T-helper 1 cell treated with Interleukin-12 subunit alpha and Interleukin-12 subunit beta and Interleukin-4 antibody, amounts not matched to agents 30 ng/mL and 1 ng/mL, for 36 hours (primary cell): ENCODE measurements at regions not wholly inside any gene's neighbourhood (a gene's known extent, or its start where the extent isn't known, plus 50 kb on each side); places are given as distances from the start of the nearest gene placed in this dataset.
"Not testable (repeated sequence)": the region's sequence is repeated elsewhere in the genome, so short reads cannot be mapped to it uniquely, and the experiment has no call there.

Experiments used
- intact Hi-C: fragments of 100-400 bp; cut with micrococcal nuclease; formaldehyde crosslinking; loops from one replicate; pipeline ENCODE4 v1.15.1; 2024

DNA sequence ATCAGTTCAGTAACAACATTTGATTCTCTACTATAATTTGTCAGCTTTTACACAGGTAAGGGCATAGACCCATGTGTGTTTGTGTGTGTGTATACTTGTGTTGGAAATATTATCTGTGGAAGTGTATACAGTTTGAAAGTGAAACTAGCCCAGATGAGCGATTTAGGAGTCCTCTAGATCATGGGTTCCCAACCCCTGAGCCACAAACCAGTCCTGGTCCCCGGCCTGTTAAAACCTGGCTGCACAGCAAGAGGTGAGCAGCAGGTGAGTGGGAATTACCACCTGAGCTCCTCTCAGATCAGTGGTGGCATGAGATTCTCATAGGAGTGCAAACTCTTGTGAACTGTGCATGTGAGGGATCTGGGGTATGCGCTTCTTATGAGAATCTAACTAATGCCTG is 1221.5 kb upstream of the SORCS1 start:
- intact Hi-C loops, result no loop called here

DNA sequence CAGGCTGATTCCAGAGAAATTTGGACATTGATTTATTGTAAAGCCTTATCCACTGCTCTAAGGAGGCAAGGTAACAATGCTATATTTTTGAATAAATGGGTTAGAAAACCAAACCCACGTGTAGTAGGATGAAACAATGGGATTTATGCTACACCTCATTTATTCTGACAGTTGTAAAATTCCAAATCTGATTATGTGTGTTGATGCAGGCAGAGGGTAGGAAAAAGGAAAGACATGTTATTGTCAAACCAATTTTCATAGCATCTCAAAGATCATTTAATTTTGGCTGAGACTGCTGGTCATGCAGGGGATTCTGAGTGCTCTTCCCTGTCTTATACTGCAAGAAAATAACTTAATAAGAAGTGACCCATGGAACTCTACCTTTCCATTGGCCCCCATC is 1219.9 kb upstream of the SORCS1 start:
- intact Hi-C loops, result no loop called here

- intact Hi-C loops, result no loop called here
These were observed 1214.3 kb upstream of the SORCS1 start for GRCh38 chr10:108378779-108379178.

GRCh38 chr10:108375691-108376090 is 1211.2 kb upstream of the SORCS1 start:
- intact Hi-C loops, result no loop called here

DNA sequence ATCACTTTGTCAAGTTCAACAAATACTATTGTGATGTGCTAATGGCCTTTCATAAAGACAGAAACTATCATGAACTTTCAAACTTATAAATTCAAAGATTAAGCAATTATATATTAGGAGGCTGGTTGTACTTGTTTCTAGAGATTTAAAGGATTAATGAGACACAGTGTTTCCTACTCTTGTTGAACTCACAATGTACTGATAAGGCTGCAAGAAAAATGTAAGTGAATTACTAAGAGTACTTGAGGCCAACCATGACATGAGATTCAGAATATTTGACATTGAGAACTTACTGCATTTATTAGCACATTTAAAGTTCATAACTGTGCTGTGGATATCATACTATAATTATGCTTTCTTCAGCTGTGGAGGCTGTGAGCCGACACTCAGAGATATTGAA is 1210.5 kb upstream of the SORCS1 start:
- intact Hi-C loops, result no loop called here

DNA sequence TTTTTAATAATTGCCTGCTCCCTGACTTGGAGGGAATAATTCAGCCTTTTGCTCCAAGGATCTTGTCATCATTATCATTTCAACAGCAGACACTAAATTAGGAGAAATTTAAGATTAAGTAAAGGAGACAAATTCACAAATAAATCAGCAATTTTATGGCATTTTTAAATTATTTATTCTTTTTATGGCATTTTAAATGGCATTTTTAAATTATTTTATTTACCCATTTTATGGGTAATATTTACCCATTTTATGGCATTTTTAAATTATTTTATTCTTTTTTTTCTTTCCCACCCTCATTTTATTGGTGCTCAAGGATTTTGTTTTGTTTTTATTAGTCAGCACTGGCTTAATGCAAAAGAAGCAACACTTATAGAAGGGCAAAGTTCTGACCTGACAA is 1201.0 kb upstream of the SORCS1 start:
- intact Hi-C loops, result no loop called here

DNA sequence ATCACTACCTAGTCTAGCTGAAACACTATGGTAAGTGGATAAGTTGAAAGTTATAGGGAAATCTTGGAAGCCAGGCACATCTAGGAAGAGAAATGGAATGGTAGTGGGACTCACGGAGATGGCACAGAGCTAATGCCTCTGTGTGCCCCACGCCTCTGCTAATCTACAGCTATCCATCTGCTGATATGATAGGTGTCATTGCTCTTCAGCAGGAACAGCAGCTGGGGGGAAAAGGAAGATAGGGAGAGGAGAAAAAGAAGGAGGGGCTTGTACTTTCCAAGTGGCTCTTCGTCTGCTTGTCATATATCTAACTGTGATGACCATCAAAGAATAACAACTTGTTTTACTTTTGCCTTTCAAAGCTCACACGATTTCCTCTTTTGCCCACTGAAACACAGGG is 1199.1 kb upstream of the SORCS1 start:
- intact Hi-C loops, result no loop called here

DNA sequence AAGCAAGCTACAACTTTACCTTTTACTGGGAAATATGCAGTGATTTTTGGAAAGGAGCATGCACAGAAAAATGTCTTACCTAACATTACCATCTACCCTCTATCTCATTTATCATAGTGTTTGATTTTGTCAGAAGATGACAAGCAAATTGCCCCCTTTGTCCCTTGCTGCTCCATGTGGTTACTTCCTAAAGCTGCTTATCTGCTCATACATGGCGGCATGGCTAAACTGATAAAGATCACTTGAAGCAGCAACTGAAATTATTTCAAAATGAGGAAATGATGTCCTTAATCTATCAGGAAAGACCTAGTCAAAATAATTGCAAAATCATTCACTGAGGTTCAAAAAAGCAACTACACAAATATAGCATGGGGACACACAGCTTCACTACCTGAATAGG is 1198.5 kb upstream of the SORCS1 start:
- intact Hi-C loops, result no loop called here

DNA sequence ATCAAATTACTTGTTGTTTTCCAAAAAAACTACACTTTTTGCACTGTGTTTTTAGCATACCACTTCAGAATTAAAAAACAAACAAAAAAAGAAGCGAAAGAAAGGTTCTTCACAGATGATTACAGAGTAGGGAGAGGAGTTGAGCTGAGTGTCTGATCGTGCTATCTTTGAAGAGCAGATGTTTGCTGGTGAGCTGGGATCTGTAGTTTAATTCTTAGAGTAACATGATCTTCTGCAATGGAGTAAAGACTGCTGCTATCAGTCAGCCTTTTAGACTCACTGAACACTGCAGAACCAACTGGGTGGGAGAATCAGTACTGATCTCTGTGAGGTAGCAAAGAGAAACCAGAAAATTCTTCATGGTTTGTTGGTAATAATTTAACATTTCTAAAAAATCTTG is 1197.8 kb upstream of the SORCS1 start:
- intact Hi-C loops, result no loop called here

DNA sequence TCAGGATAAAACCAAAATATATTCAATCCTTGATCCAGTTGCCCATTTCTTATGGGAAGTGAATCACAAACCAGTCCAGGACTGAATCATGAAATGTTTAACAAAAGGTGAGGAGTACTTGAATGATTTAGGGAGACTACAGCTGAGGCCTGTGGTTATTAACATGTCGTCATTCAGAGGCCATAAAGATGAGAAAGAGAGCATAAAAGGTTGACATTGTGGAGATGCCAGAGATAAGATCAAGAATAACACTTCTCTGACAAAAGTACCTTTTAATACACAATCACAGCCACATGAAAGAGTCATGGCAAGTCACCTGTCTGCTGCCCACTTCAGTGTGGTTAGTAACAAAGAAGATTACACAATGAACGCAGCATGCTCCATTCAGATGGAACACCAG is 1195.7 kb upstream of the SORCS1 start:
- intact Hi-C loops, result no loop called here

GRCh38 chr10:108358912-108359311 is 1194.4 kb upstream of the SORCS1 start:
- intact Hi-C loops, result no loop called here

DNA sequence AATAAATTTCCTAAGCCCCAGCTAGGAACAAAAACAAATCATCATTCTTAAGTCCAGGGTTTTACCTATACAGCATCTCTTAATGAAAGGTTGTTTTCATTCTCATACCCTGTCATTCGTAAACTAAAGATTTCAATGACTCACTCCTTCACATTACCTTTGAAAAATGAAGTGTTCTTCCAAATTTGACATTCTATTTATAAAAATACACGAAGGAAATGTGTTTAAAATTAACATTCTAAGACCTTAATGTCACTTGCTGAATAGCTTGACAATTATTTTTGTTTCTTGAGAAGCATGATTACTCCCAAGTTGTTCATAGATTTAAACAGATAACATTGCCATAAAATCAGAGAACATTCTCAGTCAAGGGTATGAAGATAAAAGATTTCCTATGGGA is 1188.3 kb upstream of the SORCS1 start:
- intact Hi-C loops, result no loop called here

- intact Hi-C loops, result no loop called here
These were observed 1183.7 kb upstream of the SORCS1 start for GRCh38 chr10:108348215-108348614.

DNA sequence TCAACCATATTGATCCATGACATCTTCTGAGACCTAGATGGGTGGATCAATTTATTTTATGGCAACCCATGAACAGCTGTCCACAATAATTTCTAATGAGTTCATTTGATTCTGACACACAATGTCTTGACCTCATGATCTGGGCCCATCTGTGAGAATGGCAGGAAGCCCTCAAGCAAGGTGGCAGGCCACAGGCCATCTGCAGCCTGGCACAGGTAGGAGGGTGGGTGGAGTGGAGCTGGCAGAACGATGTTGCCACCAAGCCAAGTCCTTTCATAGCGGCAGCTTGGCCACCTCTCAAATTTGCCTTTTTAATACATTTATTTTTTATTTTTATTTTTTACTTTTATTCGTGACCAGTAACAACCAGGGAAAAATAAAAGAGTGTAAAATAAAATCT is 1181.6 kb upstream of the SORCS1 start:
- intact Hi-C loops, result no loop called here

GRCh38 chr10:108338146-108338545 is 1173.6 kb upstream of the SORCS1 start:
- intact Hi-C loops, result no loop called here

- intact Hi-C loops, result no loop called here
These were observed 1172.3 kb upstream of the SORCS1 start for GRCh38 chr10:108336836-108337235.

DNA sequence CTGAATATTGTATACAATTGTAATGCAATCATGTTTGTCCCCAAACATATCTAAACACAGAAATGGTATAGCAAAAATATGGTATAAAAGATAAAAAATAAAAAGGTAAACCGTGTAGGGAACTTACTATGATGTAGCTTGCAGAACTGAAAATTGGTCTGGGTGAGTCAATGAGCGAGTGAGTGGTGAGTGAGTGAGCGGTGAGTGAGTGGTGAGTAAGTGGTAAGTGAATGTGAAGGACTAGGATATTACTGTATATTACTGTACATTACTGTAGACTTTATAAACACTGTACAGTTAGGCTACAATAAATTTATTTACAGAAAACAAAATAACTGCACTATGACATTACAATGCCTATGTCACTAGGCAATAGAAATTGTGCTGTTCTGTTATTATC is 1163.2 kb upstream of the SORCS1 start:
- intact Hi-C loops, result no loop called here

GRCh38 chr10:108323274-108323798 is 1158.8 kb upstream of the SORCS1 start:
- intact Hi-C loops, result no loop called here

GRCh38 chr10:108319434-108320222 is 1155.1 kb upstream of the SORCS1 start:
- intact Hi-C loops, result no loop called here

DNA sequence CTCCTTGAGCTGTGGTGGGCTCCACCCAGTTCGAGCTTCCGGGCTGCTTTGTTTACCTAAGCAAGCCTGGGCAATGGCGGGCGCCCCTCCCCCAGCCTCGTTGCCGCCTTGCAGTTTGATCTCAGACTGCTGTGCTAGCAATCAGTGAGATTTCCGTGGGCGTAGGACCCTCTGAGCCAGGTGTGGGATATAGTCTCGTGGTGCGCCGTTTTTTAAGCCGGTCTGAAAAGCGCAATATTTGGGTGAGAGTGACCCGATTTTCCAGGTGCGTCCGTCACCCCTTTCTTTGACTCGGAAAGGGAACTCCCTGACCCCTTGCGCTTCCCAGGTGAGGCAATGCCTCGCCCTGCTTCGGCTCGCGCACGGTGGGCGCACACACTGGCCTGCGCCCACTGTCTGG is 1151.1 kb upstream of the SORCS1 start:
- intact Hi-C loops, result not testable (repeated sequence)

DNA sequence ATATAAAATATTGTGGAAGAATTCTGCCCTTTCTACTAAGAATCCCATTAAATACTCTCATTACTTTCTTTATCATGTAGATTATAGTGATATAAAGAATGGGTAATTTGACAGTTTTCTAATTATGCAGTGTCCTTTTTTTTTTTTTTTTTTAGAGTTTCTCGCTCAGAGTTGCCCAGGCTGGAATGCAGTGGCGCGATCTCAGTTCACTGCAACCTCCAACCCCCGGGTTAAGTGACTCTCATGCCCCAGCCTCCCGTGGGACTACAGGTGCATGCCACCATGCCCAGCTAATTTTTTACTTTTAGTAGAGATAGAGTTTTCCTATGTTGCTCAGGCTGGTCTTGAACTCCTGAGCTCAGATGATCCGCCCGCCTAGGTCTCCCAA is 1143.4 kb upstream of the SORCS1 start:
- intact Hi-C loops, result no loop called here

GRCh38 chr10:108307250-108307924 is 1142.9 kb upstream of the SORCS1 start:
- intact Hi-C loops, result no loop called here

GRCh38 chr10:108303149-108303548 is 1138.6 kb upstream of the SORCS1 start:
- intact Hi-C loops, result no loop called here
